Neural progenitor cell (in vitro differentiated cells): ENCODE measurements at regions not wholly inside any gene's neighbourhood (a gene's known extent, or its start where the extent isn't known, plus 50 kb on each side); places are given as distances from the start of the nearest gene placed in this dataset.

Source experiments
- DNase-seq: peaks from one replicate; pipeline ENCODE4 v3.0.0-alpha.2; 2016; ENCODE audit warnings: low spot score
- H2AFZ ChIP-seq: fragments of 200-600 bp; sonication (generic); replicated peaks from 2 replicates; pipeline ENCODE4 v1.6.1; 2016; ENCODE audit warnings: antibody characterized with exemption
- H3F3A ChIP-seq: fragments of 200-600 bp; sonication (generic); 2 replicates; pipeline ENCODE4 v1.6.1; 2016; ENCODE audit warnings: antibody characterized with exemption, low read depth
- H3K27ac ChIP-seq: fragments of 200-600 bp; sonication (generic); 2 replicates; pipeline ENCODE4 v1.5.1; 2016; ENCODE audit warnings: mild to moderate bottlenecking
- H3K27me3 ChIP-seq: fragments of 200-600 bp; sonication (generic); 2 replicates; pipeline ENCODE4 v1.6.1; 2016; ENCODE audit warnings: mild to moderate bottlenecking, moderate library complexity
- H3K36me3 ChIP-seq: fragments of 200-600 bp; sonication (generic); 2 replicates; pipeline ENCODE4 v1.5.1; 2016
- H3K4me1 ChIP-seq: fragments of 200-600 bp; sonication (generic); 2 replicates; pipeline ENCODE4 v1.6.1; 2016; ENCODE audit warnings: mixed run types
- H3K4me2 ChIP-seq: fragments of 200-600 bp; sonication (generic); 2 replicates; pipeline ENCODE4 v1.6.1; 2016
- H3K4me3 ChIP-seq: fragments of 200-600 bp; sonication (generic); 2 replicates; pipeline ENCODE4 v1.5.1; 2016
- H3K79me2 ChIP-seq: fragments of 200-600 bp; sonication (generic); 2 replicates; pipeline ENCODE4 v1.6.1; 2016; ENCODE audit warnings: low read depth
- H3K9ac ChIP-seq: fragments of 200-600 bp; sonication (generic); 2 replicates; pipeline ENCODE4 v1.6.1; 2016
- H3K9me3 ChIP-seq: fragments of 200-600 bp; sonication (generic); 2 replicates; pipeline ENCODE4 v1.5.1; 2016; ENCODE audit warnings: low read depth
- H4K20me1 ChIP-seq: fragments of 200-600 bp; sonication (generic); 2 replicates; pipeline ENCODE4 v1.6.1; 2016; ENCODE audit warnings: low read depth
- H3K27ac Mint-ChIP-seq: 3 replicates; pipeline ENCODE4 v1.8.0; 2021; ENCODE audit warnings: mixed read lengths
- H3K27me3 Mint-ChIP-seq: 2 replicates; pipeline ENCODE4 v1.8.0; 2022; ENCODE audit warnings: low read depth, mild to moderate bottlenecking, inconsistent platforms, moderate library complexity, mixed read lengths; ENCODE audit not compliant: insufficient read depth
- H3K36me3 Mint-ChIP-seq: 3 replicates; pipeline ENCODE4 v1.8.0; 2021; ENCODE audit warnings: mixed read lengths
- H3K4me1 Mint-ChIP-seq: 3 replicates; pipeline ENCODE4 v1.8.0; 2021; ENCODE audit warnings: mixed read lengths
- H3K4me3 Mint-ChIP-seq: 3 replicates; pipeline ENCODE4 v1.8.0; 2021; ENCODE audit warnings: mild to moderate bottlenecking, moderate library complexity, mixed read lengths
- H3K9me3 Mint-ChIP-seq: 3 replicates; pipeline ENCODE4 v1.8.0; 2020; ENCODE audit warnings: mixed read lengths
- CTCF ChIP-seq: fragments of 200-600 bp; sonication (generic); IDR thresholded peaks from 2 replicates; pipeline ENCODE4 v1.5.1; 2017; ENCODE audit warnings: antibody characterized with exemption, mild to moderate bottlenecking
- EZH2 ChIP-seq: fragments of 200-600 bp; sonication (generic); IDR thresholded peaks from 2 replicates; pipeline ENCODE4 v1.6.1; 2017; ENCODE audit warnings: antibody characterized with exemption, mild to moderate bottlenecking, moderate library complexity
- EZH2phosphoT487 ChIP-seq: fragments of 200-600 bp; sonication (generic); IDR thresholded peaks from 2 replicates; pipeline ENCODE4 v1.6.1; 2017; ENCODE audit warnings: antibody characterized with exemption

- H3K36me3 Mint-ChIP-seq, result no peaks in the 10 kb centered on the region
These were observed 134.8 kb upstream of the RGMB start for GRCh38 chr5:98638701-98639100.

DNA sequence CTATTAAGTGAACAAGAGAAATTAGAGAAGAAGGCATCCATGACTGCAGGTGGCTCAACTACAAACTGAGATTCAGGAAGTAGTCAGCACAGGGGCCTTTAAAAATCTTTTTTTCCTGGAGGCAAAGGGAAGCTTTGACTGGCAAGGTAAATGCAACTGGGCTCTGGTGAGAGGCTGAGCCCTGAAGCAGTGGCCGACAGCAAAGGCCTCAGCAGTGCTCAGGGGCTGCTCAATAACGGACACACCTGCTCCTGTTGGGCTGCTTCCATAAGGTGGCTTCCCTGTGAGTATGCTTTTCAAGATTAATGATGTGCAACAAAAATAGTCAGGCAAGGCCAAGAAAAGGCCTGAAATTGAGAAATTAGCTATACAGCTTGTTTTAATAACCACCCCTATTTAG lies 134.2 kb upstream of the RGMB start:
- H2AFZ ChIP-seq, result no peak overlapping the region
- no peaks in the 10 kb centered on the region for H3K79me2 ChIP-seq
- no peak overlapping the region for H3K4me3 ChIP-seq
- peak; percentile 36 for DNase-seq
- Mint-ChIP-seq H3K27ac (no peak overlapping the region), H3K27me3 (no peaks in the 10 kb centered on the region), H3K9me3 (no peaks in the 10 kb centered on the region), H3K4me1 (peaks cover 49% of the 10 kb centered on the region), H3K36me3 (no peaks in the 10 kb centered on the region), H3K4me3 (no peak overlapping the region)
- no peaks in the 10 kb centered on the region for H3K36me3 ChIP-seq
- no peak overlapping the region for H3K9ac ChIP-seq
- H3K4me1 ChIP-seq, result peaks cover 54% of the 10 kb centered on the region
- peak overlapping the region; percentile 85 for H3K27ac ChIP-seq
- H4K20me1 ChIP-seq, result no peaks in the 10 kb centered on the region
- TF ChIP-seq EZH2phosphoT487, result no peak
- TF ChIP-seq CTCF, result no peak
- TF ChIP-seq EZH2, result no peak
- H3K27me3 ChIP-seq, result no peaks in the 10 kb centered on the region
- no peaks in the 10 kb centered on the region for H3K9me3 ChIP-seq
- H3K4me2 ChIP-seq, result peak overlapping the region; percentile 8
- H3F3A ChIP-seq, result peaks cover 33% of the 10 kb centered on the region

More at GRCh38 chr5:98638701-98639100, 134.8 kb upstream of the RGMB start:
- H3K9me3 ChIP-seq, result no peaks in the 10 kb centered on the region
- no peak for TF ChIP-seq EZH2
- no peak for TF ChIP-seq CTCF
- TF ChIP-seq EZH2phosphoT487, result no peak
- no peaks in the 10 kb centered on the region for H3K9me3 Mint-ChIP-seq
- H3K27me3 Mint-ChIP-seq, result no peaks in the 10 kb centered on the region
- no peaks in the 10 kb centered on the region for H3K27me3 ChIP-seq
- peak overlapping the region; percentile 8 for H3K4me2 ChIP-seq
- no peak overlapping the region for H3K27ac Mint-ChIP-seq
- H3K4me1 ChIP-seq, result peaks cover 54% of the 10 kb centered on the region
- peak overlapping the region; percentile 85 for H3K27ac ChIP-seq
- no peak overlapping the region for H3K9ac ChIP-seq
- H3K36me3 ChIP-seq, result no peaks in the 10 kb centered on the region
- no peak overlapping the region for H3K4me3 Mint-ChIP-seq
- no peaks in the 10 kb centered on the region for H4K20me1 ChIP-seq
- DNase-seq, result no peak
- H3K4me1 Mint-ChIP-seq, result peaks cover 49% of the 10 kb centered on the region
- H3K79me2 ChIP-seq, result no peaks in the 10 kb centered on the region
- peaks cover 33% of the 10 kb centered on the region for H3F3A ChIP-seq
- no peak overlapping the region for H3K4me3 ChIP-seq
- no peak overlapping the region for H2AFZ ChIP-seq

DNA sequence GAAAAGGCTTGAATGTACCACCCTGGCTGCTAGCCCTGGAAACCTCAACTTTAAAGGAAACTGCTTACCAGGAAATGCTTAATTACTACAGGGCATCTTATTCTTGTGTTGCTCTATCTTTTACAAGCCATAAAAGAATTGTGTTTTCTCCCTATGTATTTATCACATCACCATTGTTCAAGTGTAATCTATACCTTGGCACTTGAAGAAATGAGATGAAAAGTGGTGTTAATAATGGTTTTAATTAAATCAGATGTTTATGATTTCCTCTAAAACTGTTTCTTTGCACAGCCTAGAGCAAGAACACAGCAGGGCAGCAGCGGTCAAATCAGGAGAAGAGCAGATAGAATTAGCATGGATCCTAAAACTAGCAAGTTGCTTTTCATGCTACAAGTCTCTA lies 131.8 kb upstream of the RGMB start:
- Mint-ChIP-seq H3K9me3 (peaks cover 7% of the 10 kb centered on the region), H3K4me1 (peaks cover 47% of the 10 kb centered on the region), H3K4me3 (no peak overlapping the region), H3K27ac (no peak overlapping the region), H3K27me3 (peaks cover 4% of the 10 kb centered on the region), H3K36me3 (no peaks in the 10 kb centered on the region)
- TF ChIP-seq CTCF, result no peak
- TF ChIP-seq EZH2, result no peak
- no peak for TF ChIP-seq EZH2phosphoT487
- no peaks in the 10 kb centered on the region for H3K9me3 ChIP-seq
- no peaks in the 10 kb centered on the region for H3K36me3 ChIP-seq
- DNase-seq, result peak; percentile 5
- H4K20me1 ChIP-seq, result no peaks in the 10 kb centered on the region
- no peaks in the 10 kb centered on the region for H3K27me3 ChIP-seq
- H3K4me2 ChIP-seq, result peak overlapping the region; percentile 7
- H3K4me3 ChIP-seq, result no peak overlapping the region
- no peaks in the 10 kb centered on the region for H3K79me2 ChIP-seq
- H3K9ac ChIP-seq, result no peak overlapping the region
- H3K27ac ChIP-seq, result peak overlapping the region; percentile 79
- peaks cover 33% of the 10 kb centered on the region for H3F3A ChIP-seq
- H3K4me1 ChIP-seq, result peaks cover 48% of the 10 kb centered on the region
- H2AFZ ChIP-seq, result no peak overlapping the region
